ENCODE measurements at regions not wholly inside any gene's neighbourhood (a gene's known extent, or its start where the extent isn't known, plus 50 kb on each side); places are given as distances from the start of the nearest gene placed in this dataset.

DNA sequence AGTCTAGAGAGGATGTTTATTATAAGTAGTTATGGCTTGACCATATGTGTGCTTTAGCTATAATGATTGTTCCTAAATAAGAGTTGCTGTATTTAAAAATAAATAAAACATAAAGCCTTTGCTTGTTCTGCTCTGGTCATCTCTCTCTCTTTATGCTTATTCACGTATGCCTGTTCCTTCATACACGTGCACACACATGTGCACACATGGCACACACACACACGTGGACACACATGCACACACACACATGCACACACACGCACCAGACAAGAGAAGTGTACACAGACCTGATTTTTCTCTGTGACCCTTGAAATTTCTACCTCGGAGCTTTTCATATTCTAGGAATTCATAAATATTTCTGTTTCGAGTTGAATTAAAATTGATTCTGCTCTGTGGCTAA is 658.2 kb upstream of the SALL3 start:
- Histone ChIP-seq H3K79me2 (ENCODE audit: insufficient read depth) (no peaks in the 10 kb centered on the region), H3K9me2 (ENCODE audit: insufficient read depth) (no peaks in the 10 kb centered on the region), H3K4me3 (no peak overlapping the region), H3F3A (ENCODE audit: insufficient read depth) (no peaks in the 10 kb centered on the region), H3K27ac (no peak overlapping the region), H4K20me1 (ENCODE audit: insufficient read depth) (no peaks in the 10 kb centered on the region), H3K36me3 (ENCODE audit: low read depth) (no peaks in the 10 kb centered on the region), H3K9ac (no peak overlapping the region), H3K9me3 (ENCODE audit: low read depth) (no peaks in the 10 kb centered on the region), H3K4me2 (ENCODE audit: unreplicated experiment) (no peak overlapping the region), H3K4me1 (ENCODE audit: insufficient read depth) (no peaks in the 10 kb centered on the region), H3K27me3 (replicated peaks; ENCODE audit: insufficient read depth) (no peaks in the 10 kb centered on the region), H2AFZ (no peak overlapping the region)
- in situ Hi-C loops (cut with MboI), result no loop called here
- no peak for DNase-seq
- 12 to 20% methylated on average over 6 of the region's 6 CpGs for WGBS, 2 experiments (ENCODE audit: low coverage in 1 of 2, low lambda C conversion rate in 2 of 2, missing lambda C conversion rate in 2 of 2)
- TF ChIP-seq EZH2 (IDR thresholded peaks at IDR 0.05; ENCODE audit: insufficient read depth, poor library complexity, severe bottlenecking), result no peak
- TF ChIP-seq EZH2phosphoT487 (IDR thresholded peaks at IDR 0.05; ENCODE audit: insufficient read depth, low read depth), result no peak

DNA sequence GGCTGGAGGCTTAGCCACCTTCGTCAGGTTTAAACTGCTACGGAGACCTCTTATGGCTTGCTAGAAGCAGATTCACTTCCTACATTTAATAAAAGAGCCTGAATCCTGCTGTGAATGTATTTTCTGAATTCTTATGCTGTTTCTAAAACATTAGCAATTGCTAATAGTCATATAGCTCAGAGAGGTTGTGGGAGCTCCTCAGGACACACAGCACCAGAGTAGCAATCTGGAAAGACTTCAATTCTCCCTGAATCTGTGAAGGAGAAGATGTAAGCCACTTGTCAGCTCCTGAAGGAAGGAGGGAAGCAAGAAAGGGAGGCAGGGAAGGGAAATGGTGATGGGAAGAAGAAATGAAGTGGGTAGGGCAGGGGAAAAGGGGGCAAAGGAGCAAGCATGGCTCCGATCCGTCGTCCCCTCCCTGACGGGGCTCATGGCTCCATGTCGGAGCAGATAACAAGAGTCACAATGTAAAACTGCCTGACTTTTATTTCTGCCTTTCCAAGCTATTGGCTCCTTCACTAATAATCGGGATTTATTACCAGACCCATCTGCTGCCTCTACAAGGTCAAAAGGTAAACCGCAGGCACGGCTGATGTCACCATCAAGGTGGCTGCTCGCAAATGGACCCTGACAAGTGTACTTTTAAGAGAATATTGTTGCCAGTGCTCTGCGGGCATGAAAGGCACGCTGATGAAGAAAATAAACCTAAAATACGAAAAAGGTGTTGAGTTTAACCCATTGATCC is 656.0 kb upstream of the SALL3 start:
- in situ Hi-C loops (cut with MboI), result no loop called here
- Histone ChIP-seq H3K36me3 (ENCODE audit: low read depth) (no peaks in the 10 kb centered on the region), H3K9me3 (ENCODE audit: low read depth) (no peaks in the 10 kb centered on the region), H3F3A (ENCODE audit: insufficient read depth) (no peaks in the 10 kb centered on the region), H3K4me1 (ENCODE audit: insufficient read depth) (no peaks in the 10 kb centered on the region), H3K4me2 (ENCODE audit: unreplicated experiment) (no peak overlapping the region), H3K4me3 (no peak overlapping the region), H3K27ac (no peak overlapping the region), H3K79me2 (ENCODE audit: insufficient read depth) (no peaks in the 10 kb centered on the region), H3K9me2 (ENCODE audit: insufficient read depth) (no peaks in the 10 kb centered on the region), H3K9ac (no peak overlapping the region), H4K20me1 (ENCODE audit: insufficient read depth) (no peaks in the 10 kb centered on the region), H2AFZ (no peak overlapping the region), H3K27me3 (replicated peaks; ENCODE audit: insufficient read depth) (no peaks in the 10 kb centered on the region)
- 28 to 30% methylated on average over 14 of the region's 14 CpGs for WGBS, 2 experiments (ENCODE audit: low coverage in 1 of 2, low lambda C conversion rate in 2 of 2, missing lambda C conversion rate in 2 of 2)
- no peak for DNase-seq
- TF ChIP-seq EZH2 (IDR thresholded peaks at IDR 0.05; ENCODE audit: insufficient read depth, poor library complexity, severe bottlenecking), result no peak
- no peak for TF ChIP-seq EZH2phosphoT487 (IDR thresholded peaks at IDR 0.05; ENCODE audit: insufficient read depth, low read depth)

- in situ Hi-C loops (cut with MboI), result no loop called here
- 46 to 48% methylated on average over 8 of the region's 8 CpGs for WGBS, 2 experiments (ENCODE audit: low coverage in 1 of 2, low lambda C conversion rate in 2 of 2, missing lambda C conversion rate in 2 of 2)
- H4K20me1 ChIP-seq (ENCODE audit: insufficient read depth), result no peaks in the 10 kb centered on the region
- H3K36me3 ChIP-seq (ENCODE audit: low read depth), result no peaks in the 10 kb centered on the region
- H3K27me3 ChIP-seq (replicated peaks; ENCODE audit: insufficient read depth), result no peaks in the 10 kb centered on the region
- H3K9me3 ChIP-seq (ENCODE audit: low read depth), result no peaks in the 10 kb centered on the region
- no peak overlapping the region for H2AFZ ChIP-seq
- no peaks in the 10 kb centered on the region for H3K4me1 ChIP-seq (ENCODE audit: insufficient read depth)
- no peak overlapping the region for H3K9ac ChIP-seq
- H3K79me2 ChIP-seq (ENCODE audit: insufficient read depth), result no peaks in the 10 kb centered on the region
- no peaks in the 10 kb centered on the region for H3K9me2 ChIP-seq (ENCODE audit: insufficient read depth)
- no peak for DNase-seq
- H3K4me3 ChIP-seq, result no peak overlapping the region
- H3K4me2 ChIP-seq (ENCODE audit: unreplicated experiment), result no peak overlapping the region
- H3K27ac ChIP-seq, result no peak overlapping the region
- TF ChIP-seq EZH2 (IDR thresholded peaks at IDR 0.05; ENCODE audit: insufficient read depth, poor library complexity, severe bottlenecking) (no peak), EZH2phosphoT487 (IDR thresholded peaks at IDR 0.05; ENCODE audit: insufficient read depth, low read depth) (no peak)
- no peaks in the 10 kb centered on the region for H3F3A ChIP-seq (ENCODE audit: insufficient read depth)
Observed at GRCh38 chr18:78327643-78328042, 652.0 kb upstream of the SALL3 start.

- in situ Hi-C loops (cut with MboI), result no loop called here
- no peak overlapping the region for H3K27ac ChIP-seq
- no peaks in the 10 kb centered on the region for H3K27me3 ChIP-seq (replicated peaks; ENCODE audit: insufficient read depth)
- no peaks in the 10 kb centered on the region for H3K79me2 ChIP-seq (ENCODE audit: insufficient read depth)
- DNase-seq, result no peak
- WGBS, 2 experiments (ENCODE audit: low coverage in 1 of 2, low lambda C conversion rate in 2 of 2, missing lambda C conversion rate in 2 of 2), result 44 to 49% methylated on average over 10 of the region's 10 CpGs
- H3K4me3 ChIP-seq, result no peak overlapping the region
- H3K4me2 ChIP-seq (ENCODE audit: unreplicated experiment), result no peak overlapping the region
- H3K4me1 ChIP-seq (ENCODE audit: insufficient read depth), result no peaks in the 10 kb centered on the region
- no peaks in the 10 kb centered on the region for H3K36me3 ChIP-seq (ENCODE audit: low read depth)
- no peak overlapping the region for H2AFZ ChIP-seq
- TF ChIP-seq EZH2phosphoT487 (IDR thresholded peaks at IDR 0.05; ENCODE audit: insufficient read depth, low read depth) (no peak), EZH2 (IDR thresholded peaks at IDR 0.05; ENCODE audit: insufficient read depth, poor library complexity, severe bottlenecking) (no peak)
- no peak overlapping the region for H3K9ac ChIP-seq
- H4K20me1 ChIP-seq (ENCODE audit: insufficient read depth), result no peaks in the 10 kb centered on the region
- no peaks in the 10 kb centered on the region for H3F3A ChIP-seq (ENCODE audit: insufficient read depth)
- no peaks in the 10 kb centered on the region for H3K9me3 ChIP-seq (ENCODE audit: low read depth)
- no peaks in the 10 kb centered on the region for H3K9me2 ChIP-seq (ENCODE audit: insufficient read depth)
Observed at GRCh38 chr18:78330766-78331165, 648.9 kb upstream of the SALL3 start.
